HG02588 (cell line): ENCODE measurements at regions not wholly inside any gene's neighbourhood (a gene's known extent, or its start where the extent isn't known, plus 50 kb on each side); places are given as distances from the start of the nearest gene placed in this dataset.
"Not testable (repeated sequence)": the region's sequence is repeated elsewhere in the genome, so short reads cannot be mapped to it uniquely, and the experiment has no call there.

Experiments
- ATAC-seq: cut with Tn5 transposase; IDR thresholded peaks from one replicate; pipeline ENCODE4 v1.9.1; 2021; ENCODE audit warnings: mild to moderate bottlenecking, moderate library complexity; ENCODE audit not compliant: unreplicated experiment

DNA sequence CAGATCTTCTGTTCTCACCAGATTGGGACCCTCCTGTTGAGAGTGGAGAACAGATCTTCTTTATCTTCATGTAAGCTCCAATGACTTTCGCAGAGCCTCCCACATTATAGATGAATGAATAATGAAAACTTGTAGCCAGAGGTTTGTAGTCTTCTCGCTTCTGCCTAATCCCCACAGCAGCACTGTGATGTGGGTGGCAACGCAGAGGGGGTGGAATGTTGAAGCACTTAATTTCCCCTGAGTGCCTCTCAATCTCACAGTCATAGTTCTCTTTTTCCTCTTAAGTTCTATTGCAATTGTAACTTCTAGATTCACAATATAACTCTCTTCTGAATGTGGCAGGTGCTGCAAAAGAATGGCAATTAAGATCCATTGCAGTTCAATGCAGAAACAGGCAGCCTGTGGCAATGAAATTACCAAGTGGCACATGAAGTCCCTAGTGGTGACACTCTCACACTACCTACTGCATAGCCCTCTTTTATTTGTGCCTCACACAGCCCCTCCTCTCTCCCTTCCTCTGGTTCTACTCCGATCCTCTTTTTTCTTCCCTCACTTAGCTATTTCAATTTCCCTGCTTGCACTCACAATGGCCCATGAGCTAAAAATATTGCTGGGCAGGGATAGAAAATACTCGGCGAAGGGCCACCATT is 281.9 kb downstream of the UBE3D start:
- ATAC-seq = no peak

- ATAC-seq = no peak
Measured at GRCh38 chr6:82785206-82785605, 280.4 kb downstream of the UBE3D start.

GRCh38 chr6:82786248-82786647 is 279.4 kb downstream of the UBE3D start:
- no peak for ATAC-seq

DNA sequence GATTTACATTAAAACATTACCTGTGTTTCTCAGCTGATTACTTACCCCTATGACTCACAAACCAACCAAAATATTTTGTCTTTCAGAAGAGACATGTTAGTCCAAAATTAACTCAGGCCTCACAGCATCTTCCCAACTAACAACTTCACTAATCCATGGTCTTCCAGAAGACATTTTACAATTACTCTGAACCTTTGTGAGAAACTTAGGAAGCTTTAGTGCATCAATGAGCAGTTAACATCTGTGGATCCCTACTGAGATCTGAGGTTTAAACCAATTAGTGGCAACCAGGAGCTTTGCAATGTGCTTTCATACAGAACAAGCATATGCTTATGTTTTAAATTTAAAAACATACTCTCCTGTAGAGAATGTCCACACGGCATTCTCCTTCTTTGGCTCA is 269.7 kb downstream of the UBE3D start:
- ATAC-seq = no peak

GRCh38 chr6:82801083-82801482 is 264.6 kb downstream of the UBE3D start:
- no peak for ATAC-seq

- ATAC-seq = not testable (repeated sequence)
Measured at GRCh38 chr6:82816243-82816642, 249.4 kb downstream of the UBE3D start.

DNA sequence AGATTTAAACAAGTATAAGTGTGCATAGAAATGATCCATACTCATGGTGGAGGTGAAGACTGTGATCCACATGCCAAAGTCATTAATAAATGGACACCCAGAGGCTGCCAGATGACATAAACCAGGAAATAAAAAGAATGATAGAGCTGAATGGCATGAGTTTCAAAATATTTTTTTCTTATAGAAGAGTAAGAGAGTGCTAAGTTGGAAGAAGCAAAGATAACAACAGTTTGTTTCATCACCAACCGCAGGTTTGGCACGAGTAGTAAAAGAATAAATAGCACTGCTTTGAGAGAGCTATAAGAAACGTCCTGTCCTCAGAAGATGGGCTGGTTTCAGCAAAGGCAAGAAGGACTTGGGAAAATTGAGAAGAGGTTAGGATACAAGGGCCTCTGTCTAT is 246.9 kb downstream of the UBE3D start:
- no peak for ATAC-seq

DNA sequence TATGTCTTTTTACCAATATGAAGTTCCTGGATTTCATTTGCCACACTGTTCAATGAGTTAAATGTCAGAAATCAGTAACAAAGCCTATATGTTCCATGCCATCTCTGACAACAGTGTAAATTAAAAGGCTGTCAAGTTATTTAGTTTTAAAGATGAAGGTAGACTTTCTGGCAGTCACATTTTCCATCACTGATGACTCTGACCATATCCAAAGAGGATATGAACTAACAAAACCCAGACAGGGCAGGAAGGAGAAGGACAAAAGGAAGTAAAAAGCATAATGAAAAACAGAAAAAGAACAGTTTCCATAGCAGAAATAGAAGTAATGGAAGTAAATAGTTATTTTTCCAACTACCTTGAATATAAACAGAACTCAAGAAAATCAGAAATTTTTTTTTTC is 242.3 kb downstream of the UBE3D start:
- ATAC-seq = no peak

DNA sequence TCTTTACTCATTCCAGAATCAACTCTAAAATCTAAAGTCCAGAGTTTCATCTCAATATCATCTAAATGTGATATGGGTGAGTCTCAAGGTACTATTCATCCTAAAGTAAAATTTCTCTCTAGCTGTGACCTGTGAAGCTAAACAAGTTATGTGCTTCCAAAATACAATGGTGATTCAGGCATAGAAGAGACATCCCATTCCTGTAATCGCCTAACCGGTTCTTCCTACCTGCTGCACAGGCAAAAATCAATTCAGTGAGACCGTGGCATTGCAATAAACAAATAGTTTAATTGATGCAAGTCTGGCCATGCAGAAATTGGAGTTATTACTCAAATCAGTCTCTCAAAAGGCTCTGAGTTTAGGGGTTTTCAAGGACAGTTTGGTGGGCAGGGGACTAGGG is 232.8 kb downstream of the UBE3D start:
- ATAC-seq = no peak

DNA sequence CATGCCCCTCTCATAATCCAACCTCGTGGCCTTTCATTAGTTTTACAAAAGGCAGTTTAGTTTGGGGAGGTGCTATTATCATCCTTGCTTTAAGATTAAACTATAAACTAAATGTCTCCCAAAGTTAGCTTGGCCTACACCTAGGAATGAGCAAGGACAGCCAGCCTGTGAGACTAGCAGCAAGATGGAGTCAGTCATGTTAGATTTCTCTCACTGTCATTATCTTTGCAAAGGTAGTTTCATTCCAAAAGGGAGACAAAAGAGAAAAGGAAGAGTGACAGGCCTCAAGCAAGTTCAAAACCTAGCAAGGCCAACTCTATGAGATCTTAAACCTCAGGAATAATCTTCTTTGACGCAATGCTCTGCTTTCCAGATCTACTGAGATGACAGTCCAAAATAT is 232.2 kb downstream of the UBE3D start:
- no peak for ATAC-seq

- ATAC-seq = no peak
Measured at GRCh38 chr6:82836022-82836575, 229.5 kb downstream of the UBE3D start.

- ATAC-seq = no peak
Measured at GRCh38 chr6:82840571-82840970, 225.1 kb downstream of the UBE3D start.

DNA sequence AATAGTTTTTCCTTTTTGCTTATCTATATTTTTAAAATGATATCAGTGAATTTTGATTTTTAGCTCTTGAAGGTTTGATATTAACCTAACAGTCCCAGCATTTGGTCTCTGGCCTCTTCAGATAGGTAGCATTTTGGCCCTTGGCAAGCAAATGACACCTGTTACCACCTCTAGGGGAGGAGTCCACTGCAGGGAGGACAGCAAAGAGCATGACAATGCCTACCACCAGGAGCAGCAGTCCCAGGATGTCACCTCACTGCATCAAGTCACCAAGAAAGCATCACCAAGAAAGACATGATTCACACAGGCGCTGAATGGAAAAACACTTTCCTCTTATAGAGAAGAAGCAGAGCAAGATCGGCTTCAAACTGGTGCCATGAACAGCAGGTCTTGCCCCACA is 224.3 kb downstream of the UBE3D start:
- ATAC-seq = no peak
